ENCODE measurements at regions not wholly inside any gene's neighbourhood (a gene's known extent, or its start where the extent isn't known, plus 50 kb on each side); places are given as distances from the start of the nearest gene placed in this dataset.

- TF ChIP-seq CTCF (IDR thresholded peaks at IDR 0.05) (no peak), POLR2A (IDR thresholded peaks at IDR 0.05) (no peak)
Observed at GRCh38 chr6:86765211-86765610, 172.1 kb upstream of the HTR1E start.
